NCI-H1694 (cell line): ENCODE measurements at regions not wholly inside any gene's neighbourhood (a gene's known extent, or its start where the extent isn't known, plus 50 kb on each side); places are given as distances from the start of the nearest gene placed in this dataset.
"Not testable (repeated sequence)": the region's sequence is repeated elsewhere in the genome, so short reads cannot be mapped to it uniquely, and the experiment has no call there.

Source experiments
- DNase-seq: peaks from one replicate; lab custom pipeline; 2025; lab: John Stamatoyannopoulos, UW

GRCh38 chr11:128157423-128158298 is 429.7 kb downstream of the ETS1 start:
- peak; percentile 37 for DNase-seq

- DNase-seq = no peak
Measured at GRCh38 chr11:128156486-128156885, 430.9 kb downstream of the ETS1 start.

- DNase-seq = no peak
Measured at GRCh38 chr11:128155590-128155989, 431.8 kb downstream of the ETS1 start.

- no peak for DNase-seq
Measured at GRCh38 chr11:128153697-128154048, 433.7 kb downstream of the ETS1 start.

GRCh38 chr11:128152796-128153696 is 434.3 kb downstream of the ETS1 start:
- DNase-seq = no peak

GRCh38 chr11:128151780-128152179 is 435.6 kb downstream of the ETS1 start:
- DNase-seq = no peak

GRCh38 chr11:128151338-128151737 is 436.0 kb downstream of the ETS1 start:
- DNase-seq = no peak

GRCh38 chr11:128148208-128148607 is 439.1 kb downstream of the ETS1 start:
- DNase-seq = no peak

GRCh38 chr11:128146926-128147605 is 440.3 kb downstream of the ETS1 start:
- DNase-seq = no peak

- not testable (repeated sequence) for DNase-seq
Measured at GRCh38 chr11:128140293-128140692, 447.1 kb downstream of the ETS1 start.

- no peak for DNase-seq
Measured at GRCh38 chr11:128135451-128135850, 451.9 kb downstream of the ETS1 start.

GRCh38 chr11:128133501-128133900 is 453.9 kb downstream of the ETS1 start:
- no peak for DNase-seq

GRCh38 chr11:128130052-128130451 is 457.3 kb downstream of the ETS1 start:
- no peak for DNase-seq

- no peak for DNase-seq
Measured at GRCh38 chr11:128125723-128126122, 461.6 kb downstream of the ETS1 start.

GRCh38 chr11:128116885-128117284 is 470.5 kb downstream of the ETS1 start:
- DNase-seq = no peak

GRCh38 chr11:128116447-128116846 is 470.9 kb downstream of the ETS1 start:
- DNase-seq = no peak

- DNase-seq = no peak
Measured at GRCh38 chr11:128105950-128106349, 481.4 kb downstream of the ETS1 start.

- no peak for DNase-seq
Measured at GRCh38 chr11:128105511-128105910, 481.8 kb downstream of the ETS1 start.

GRCh38 chr11:128103278-128103873 is 484.0 kb downstream of the ETS1 start:
- DNase-seq = no peak

GRCh38 chr11:128098781-128099180 is 488.6 kb downstream of the ETS1 start:
- no peak for DNase-seq

GRCh38 chr11:128095466-128095981 is 491.8 kb downstream of the ETS1 start:
- DNase-seq = no peak

- DNase-seq = no peak
Measured at GRCh38 chr11:128093689-128094088, 493.7 kb downstream of the ETS1 start.
